GM23248 (cell line): ENCODE measurements at regions not wholly inside any gene's neighbourhood (a gene's known extent, or its start where the extent isn't known, plus 50 kb on each side); places are given as distances from the start of the nearest gene placed in this dataset.

Experiments used
- DNase-seq: peaks from one replicate; pipeline ENCODE4 v3.0.0-alpha.2; 2015
- H2AFZ ChIP-seq: fragments of 200-600 bp; sonication (generic); 2 replicates; pipeline ENCODE4 v1.6.1; 2016; ENCODE audit warnings: antibody characterized with exemption
- H3F3A ChIP-seq: fragments of 200-600 bp; sonication (generic); 2 replicates; pipeline ENCODE4 v1.6.1; 2016; ENCODE audit warnings: mild to moderate bottlenecking, antibody characterized with exemption, mixed run types; ENCODE audit not compliant: insufficient read depth
- H3K27ac ChIP-seq: fragments of 200-600 bp; sonication (generic); 2 replicates; pipeline ENCODE4 v1.5.1; 2016; ENCODE audit warnings: mild to moderate bottlenecking
- H3K27me3 ChIP-seq: fragments of 200-600 bp; sonication (generic); replicated peaks from 2 replicates; pipeline ENCODE4 v1.6.1; 2016; ENCODE audit warnings: mild to moderate bottlenecking; ENCODE audit not compliant: insufficient read depth
- H3K36me3 ChIP-seq: fragments of 200-600 bp; sonication (generic); 2 replicates; pipeline ENCODE4 v1.6.1; 2016; ENCODE audit warnings: low read depth, mild to moderate bottlenecking
- H3K4me1 ChIP-seq: fragments of 200-600 bp; sonication (generic); 2 replicates; pipeline ENCODE4 v1.6.1; 2016; ENCODE audit warnings: mild to moderate bottlenecking; ENCODE audit not compliant: insufficient read depth
- H3K4me2 ChIP-seq: fragments of 200-600 bp; sonication (generic); one replicate; pipeline ENCODE4 v1.6.1; 2016; ENCODE audit warnings: mild to moderate bottlenecking; ENCODE audit not compliant: unreplicated experiment
- H3K4me3 ChIP-seq: fragments of 200-600 bp; sonication (generic); 2 replicates; pipeline ENCODE4 v1.5.1; 2016; ENCODE audit warnings: mild to moderate bottlenecking
- H3K79me2 ChIP-seq: fragments of 200-600 bp; sonication (generic); 2 replicates; pipeline ENCODE4 v1.6.1; 2016; ENCODE audit warnings: mild to moderate bottlenecking; ENCODE audit not compliant: insufficient read depth
- H3K9ac ChIP-seq: fragments of 200-600 bp; sonication (generic); 2 replicates; pipeline ENCODE4 v1.6.1; 2016; ENCODE audit warnings: mild to moderate bottlenecking
- H3K9me2 ChIP-seq: fragments of 200-600 bp; sonication (generic); 2 replicates; pipeline ENCODE4 v1.6.1; 2016; ENCODE audit warnings: mixed run types, mild to moderate bottlenecking, moderate library complexity; ENCODE audit not compliant: insufficient read depth
- H3K9me3 ChIP-seq: fragments of 200-600 bp; sonication (generic); one replicate; pipeline ENCODE4 v1.6.1; 2017; ENCODE audit warnings: low read depth
- H4K20me1 ChIP-seq: fragments of 200-600 bp; sonication (generic); 2 replicates; pipeline ENCODE4 v1.6.0; 2016; ENCODE audit not compliant: insufficient read depth
- EZH2 ChIP-seq: fragments of 200-600 bp; sonication (generic); IDR thresholded peaks from 2 replicates; pipeline ENCODE4 v1.6.1; 2018; ENCODE audit warnings: antibody characterized with exemption, mild to moderate bottlenecking; ENCODE audit not compliant: insufficient read depth, poor library complexity, severe bottlenecking
- EZH2phosphoT487 ChIP-seq: fragments of 200-600 bp; sonication (generic); IDR thresholded peaks from 2 replicates; pipeline ENCODE4 v1.6.1; 2018; ENCODE audit warnings: antibody characterized with exemption, moderate library complexity, mild to moderate bottlenecking, low read depth; ENCODE audit not compliant: insufficient read depth
- WGBS, 2 experiments: methylation state at CpG; one replicate each; pipeline ENCODE4 v1.1.6; 2015 to 2017; ENCODE audit warnings: low lambda C conversion rate in 2 of 2, low coverage in 1 of 2; ENCODE audit errors: missing lambda C conversion rate in 2 of 2; 5-methylcytosine and 5-hydroxymethylcytosine counted together
- in situ Hi-C: fragments of 300-500 bp; cut with MboI; formaldehyde crosslinking; loops from 2 replicates; pipeline ENCODE4 v1.15.0; 2020

GRCh38 chr1:78369546-78369945, 121.2 kb upstream of the PTGFR start:
- Histone ChIP-seq H3K4me1 (peaks cover 26% of the 10 kb centered on the region), H3F3A (peaks cover 34% of the 10 kb centered on the region), H3K9ac (no peak overlapping the region), H2AFZ (no peak overlapping the region), H3K79me2 (no peaks in the 10 kb centered on the region), H3K27ac (no peak overlapping the region), H3K27me3 (no peaks in the 10 kb centered on the region), H3K4me2 (no peak overlapping the region), H3K4me3 (no peak overlapping the region), H3K9me2 (no peaks in the 10 kb centered on the region), H3K36me3 (no peaks in the 10 kb centered on the region), H3K9me3 (no peaks in the 10 kb centered on the region), H4K20me1 (no peaks in the 10 kb centered on the region)
- DNase-seq, result peak; percentile 32
- 93 to 96% methylated on average over 1 of the region's 1 CpG for WGBS, 2 experiments
- no peak for TF ChIP-seq EZH2phosphoT487
- TF ChIP-seq EZH2, result no peak
- in situ Hi-C loops, result no loop called here

DNA sequence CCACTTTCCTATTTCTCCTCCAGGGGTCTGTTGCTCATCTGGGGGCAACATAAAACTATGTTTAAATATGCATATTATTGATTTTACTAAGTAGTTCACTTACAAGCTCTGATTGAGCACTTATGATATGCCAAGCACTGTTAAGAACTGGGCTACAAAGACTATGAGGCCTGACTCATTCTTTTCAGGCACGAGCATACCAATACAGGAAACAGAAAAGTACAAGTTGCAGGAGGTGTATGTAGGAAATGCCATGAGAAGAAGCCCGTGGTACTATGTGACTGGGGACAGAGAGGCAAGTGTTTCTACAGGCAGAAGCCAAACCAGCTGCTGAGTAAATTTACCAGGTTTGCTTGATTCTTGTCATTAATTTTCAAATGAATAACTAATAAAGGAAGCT, 120.4 kb upstream of the PTGFR start:
- peak overlapping the region; percentile 33; the same call in 1 of the 2 replicates for H3K9ac ChIP-seq

DNA sequence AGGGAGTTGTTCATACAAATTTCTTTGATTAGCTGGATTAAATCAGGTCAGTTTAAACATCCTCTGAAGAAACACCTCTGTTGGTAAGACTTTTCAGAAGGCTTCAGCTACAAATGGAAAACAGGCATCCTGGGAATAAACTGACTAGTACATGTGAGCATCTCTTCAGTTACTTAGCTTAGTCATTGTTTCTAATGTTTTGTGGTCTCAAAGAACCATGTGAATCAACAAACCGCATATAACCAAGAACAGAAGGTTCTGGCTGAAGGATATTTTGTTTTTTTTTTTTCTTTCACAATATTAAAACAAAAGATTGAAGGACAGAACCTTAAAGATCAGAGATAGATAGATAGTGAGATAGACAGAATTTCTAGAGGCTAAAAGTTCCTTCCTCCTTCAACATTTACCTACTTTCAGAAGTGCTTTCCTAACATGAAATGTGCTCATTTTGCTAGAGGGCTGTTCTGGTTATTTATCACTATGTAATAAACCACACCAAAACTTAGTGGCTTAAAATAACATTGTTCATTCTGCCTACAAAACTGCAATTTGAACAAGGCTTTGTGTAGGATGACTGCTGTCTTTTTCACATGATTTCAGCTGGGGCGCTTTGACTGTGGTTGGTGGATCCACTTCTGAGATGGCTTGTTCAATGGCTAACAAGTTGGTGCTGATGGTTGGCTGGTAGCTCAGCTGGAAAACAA, 119.8 kb upstream of the PTGFR start:
- in situ Hi-C loops, result no loop called here
- peaks cover 26% of the 10 kb centered on the region for H3K4me1 ChIP-seq
- H3K9me3 ChIP-seq, result no peaks in the 10 kb centered on the region
- no peak overlapping the region for H2AFZ ChIP-seq
- no peaks in the 10 kb centered on the region for H4K20me1 ChIP-seq
- H3K27me3 ChIP-seq, result no peaks in the 10 kb centered on the region
- no peaks in the 10 kb centered on the region for H3K36me3 ChIP-seq
- peak overlapping the region; percentile 59 for H3K4me2 ChIP-seq
- no peaks in the 10 kb centered on the region for H3K79me2 ChIP-seq
- WGBS, 2 experiments, result 50% methylated on average over 2 of the region's 2 CpGs
- H3K4me3 ChIP-seq, result no peak overlapping the region
- peaks cover 34% of the 10 kb centered on the region for H3F3A ChIP-seq
- peak; percentile 85 for TF ChIP-seq EZH2phosphoT487
- TF ChIP-seq EZH2, result no peak
- H3K9me2 ChIP-seq, result no peaks in the 10 kb centered on the region
- H3K27ac ChIP-seq, result peak overlapping the region; percentile 84
- DNase-seq, result peak; percentile 92
- H3K9ac ChIP-seq, result peak overlapping the region; percentile 33; the same call in 1 of the 2 replicates

More for the DNA sequence above, 120.4 kb upstream of the PTGFR start:
- in situ Hi-C loops, result no loop called here
- Histone ChIP-seq H2AFZ (no peak overlapping the region), H3K9me2 (no peaks in the 10 kb centered on the region), H3K27ac (peak overlapping the region; percentile 84), H3K36me3 (no peaks in the 10 kb centered on the region), H3K27me3 (no peaks in the 10 kb centered on the region), H3K4me1 (peaks cover 26% of the 10 kb centered on the region), H4K20me1 (no peaks in the 10 kb centered on the region), H3K9me3 (no peaks in the 10 kb centered on the region), H3K4me3 (no peak overlapping the region), H3K4me2 (peak overlapping the region; percentile 59), H3K79me2 (no peaks in the 10 kb centered on the region), H3F3A (peaks cover 34% of the 10 kb centered on the region)
- TF ChIP-seq EZH2 (no peak), EZH2phosphoT487 (no peak)
- 0% methylated on average over 2 of the region's 2 CpGs for WGBS, 2 experiments
- peak; percentile 82 for DNase-seq

GRCh38 chr1:78373676-78374075, 117.1 kb upstream of the PTGFR start:
- H3K27ac ChIP-seq, result no peak overlapping the region
- H3K9me2 ChIP-seq, result no peaks in the 10 kb centered on the region
- no peaks in the 10 kb centered on the region for H4K20me1 ChIP-seq
- no peak overlapping the region for H2AFZ ChIP-seq
- H3K27me3 ChIP-seq, result no peaks in the 10 kb centered on the region
- DNase-seq, result no peak
- no peak overlapping the region for H3K4me3 ChIP-seq
- H3K4me2 ChIP-seq, result no peak overlapping the region
- H3K79me2 ChIP-seq, result no peaks in the 10 kb centered on the region
- 24 to 26% methylated on average over 1 of the region's 1 CpG for WGBS, 2 experiments
- in situ Hi-C loops, result no loop called here
- H3F3A ChIP-seq, result peaks cover 32% of the 10 kb centered on the region
- no peak overlapping the region for H3K9ac ChIP-seq
- H3K36me3 ChIP-seq, result no peaks in the 10 kb centered on the region
- peaks cover 26% of the 10 kb centered on the region for H3K4me1 ChIP-seq
- H3K9me3 ChIP-seq, result no peaks in the 10 kb centered on the region
- TF ChIP-seq EZH2phosphoT487, result no peak
- TF ChIP-seq EZH2, result no peak
